Left renal pelvis (tissue), 4 donors: ENCODE measurements at regions not wholly inside any gene's neighbourhood (a gene's known extent, or its start where the extent isn't known, plus 50 kb on each side); places are given as distances from the start of the nearest gene placed in this dataset.
"Not testable (repeated sequence)": the region's sequence is repeated elsewhere in the genome, so short reads cannot be mapped to it uniquely, and the experiment has no call there.

Experiments
- DNase-seq, 4 donors: peaks; one replicate each; pipeline ENCODE4 v3.0.0-alpha.2; 2013; ENCODE audit warnings: low read depth in 4 of 4, low spot score in 3 of 4

GRCh38 chr5:136924490-136924889, 559.1 kb upstream of the TRPC7 start:
- no peak for DNase-seq

GRCh38 chr5:136910625-136911024, 545.3 kb upstream of the TRPC7 start:
- no peak for DNase-seq

- DNase-seq: no peak
Observed at GRCh38 chr5:136909906-136910305, 544.6 kb upstream of the TRPC7 start.

GRCh38 chr5:136907371-136907770, 542.0 kb upstream of the TRPC7 start:
- DNase-seq: no peak

GRCh38 chr5:136906545-136906944, 541.2 kb upstream of the TRPC7 start:
- DNase-seq: no peak

- DNase-seq: no peak
Observed at GRCh38 chr5:136905571-136905970, 540.2 kb upstream of the TRPC7 start.

GRCh38 chr5:136894070-136894469, 528.7 kb upstream of the TRPC7 start:
- DNase-seq: no peak

- no peak for DNase-seq
Observed at GRCh38 chr5:136892000-136892399, 526.7 kb upstream of the TRPC7 start.

GRCh38 chr5:136891175-136891972, 526.0 kb upstream of the TRPC7 start:
- no peak for DNase-seq

- no peak for DNase-seq
Observed at GRCh38 chr5:136890431-136891148, 525.2 kb upstream of the TRPC7 start.

- DNase-seq: no peak
Observed at GRCh38 chr5:136886608-136887007, 521.3 kb upstream of the TRPC7 start.

GRCh38 chr5:136864960-136865359, 499.6 kb upstream of the TRPC7 start:
- DNase-seq: no peak

- no peak for DNase-seq
Observed at GRCh38 chr5:136856648-136857047, 491.3 kb upstream of the TRPC7 start.

GRCh38 chr5:136853971-136854370, 488.6 kb upstream of the TRPC7 start:
- no peak for DNase-seq

- no peak for DNase-seq
Observed at GRCh38 chr5:136840601-136841000, 475.3 kb upstream of the TRPC7 start.

- DNase-seq: no peak
Observed at GRCh38 chr5:136836093-136836492, 470.7 kb upstream of the TRPC7 start.

GRCh38 chr5:136820848-136821247, 455.5 kb upstream of the TRPC7 start:
- DNase-seq: no peak

- no peak for DNase-seq
Observed at GRCh38 chr5:136819526-136820302, 454.4 kb upstream of the TRPC7 start.

- no peak for DNase-seq
Observed at GRCh38 chr5:136816327-136816726, 451.0 kb upstream of the TRPC7 start.

- no peak for DNase-seq
Observed at GRCh38 chr5:136814619-136815378, 449.5 kb upstream of the TRPC7 start.

- not testable (repeated sequence) for DNase-seq
Observed at GRCh38 chr5:136812270-136812669, 446.9 kb upstream of the TRPC7 start.
